GM06990 (cell line): ENCODE measurements at regions not wholly inside any gene's neighbourhood (a gene's known extent, or its start where the extent isn't known, plus 50 kb on each side); places are given as distances from the start of the nearest gene placed in this dataset.
"Not testable (repeated sequence)": the region's sequence is repeated elsewhere in the genome, so short reads cannot be mapped to it uniquely, and the experiment has no call there.

Experiments used
- DNase-seq: peaks from one replicate; pipeline ENCODE4 v3.0.0-alpha.2; 2011; ENCODE audit not compliant: insufficient read length; ENCODE audit errors: extremely low read depth
- H3K27me3 ChIP-seq: replicated peaks from 2 replicates; pipeline ENCODE4 v1.6.0; 2011; ENCODE audit warnings: low read length; ENCODE audit not compliant: control insufficient read depth, insufficient read depth
- H3K36me3 ChIP-seq: 2 replicates; pipeline ENCODE4 v1.5.1; 2011; ENCODE audit warnings: low read length; ENCODE audit not compliant: control insufficient read depth, insufficient read depth
- H3K4me3 ChIP-seq: replicated peaks from 2 replicates; pipeline ENCODE4 v1.5.1; 2011; ENCODE audit warnings: low read depth, mild to moderate bottlenecking, control low read depth, low read length
- CTCF ChIP-seq: IDR thresholded peaks from 2 replicates; pipeline ENCODE4 v1.5.1; 2011; ENCODE audit warnings: low read length, control low read depth, mild to moderate bottlenecking, inconsistent platforms; ENCODE audit not compliant: insufficient read depth, poor library complexity, severe bottlenecking

- no peak for TF ChIP-seq CTCF
- H3K36me3 ChIP-seq = no peaks in the 10 kb centered on the region
- H3K27me3 ChIP-seq = no peaks in the 10 kb centered on the region
Observed at GRCh38 chr1:30550365-30551220, 172.8 kb downstream of the MATN1 start.

GRCh38 chr1:30549872-30550271 lies 173.5 kb downstream of the MATN1 start:
- H3K27me3 ChIP-seq, H3K36me3 ChIP-seq, H3K4me3 ChIP-seq, DNase-seq: not testable (repeated sequence)

More at GRCh38 chr1:30550365-30551220, 172.8 kb downstream of the MATN1 start:
- H3K4me3 ChIP-seq = no peak overlapping the region
- DNase-seq = no peak

GRCh38 chr1:30548294-30548693 lies 175.1 kb downstream of the MATN1 start:
- no peak for TF ChIP-seq CTCF
- no peak overlapping the region for H3K4me3 ChIP-seq
- no peaks in the 10 kb centered on the region for H3K36me3 ChIP-seq
- H3K27me3 ChIP-seq = no peaks in the 10 kb centered on the region
- no peak for DNase-seq

GRCh38 chr1:30547326-30547725 lies 176.1 kb downstream of the MATN1 start:
- DNase-seq, H3K27me3 ChIP-seq, H3K36me3 ChIP-seq, H3K4me3 ChIP-seq: not testable (repeated sequence)

- no peak overlapping the region for H3K4me3 ChIP-seq
- no peak for DNase-seq
- TF ChIP-seq CTCF = no peak
- no peaks in the 10 kb centered on the region for H3K27me3 ChIP-seq
- no peaks in the 10 kb centered on the region for H3K36me3 ChIP-seq
Observed at GRCh38 chr1:30545365-30545764, 178.0 kb downstream of the MATN1 start.

- no peak for DNase-seq
- Histone ChIP-seq H3K4me3 (no peak overlapping the region), H3K27me3 (no peaks in the 10 kb centered on the region), H3K36me3 (no peaks in the 10 kb centered on the region)
- no peak for TF ChIP-seq CTCF
Observed at GRCh38 chr1:30541721-30542485, 181.5 kb downstream of the MATN1 start.
